ENCODE measurements at regions not wholly inside any gene's neighbourhood (a gene's known extent, or its start where the extent isn't known, plus 50 kb on each side); places are given as distances from the start of the nearest gene placed in this dataset.

DNA sequence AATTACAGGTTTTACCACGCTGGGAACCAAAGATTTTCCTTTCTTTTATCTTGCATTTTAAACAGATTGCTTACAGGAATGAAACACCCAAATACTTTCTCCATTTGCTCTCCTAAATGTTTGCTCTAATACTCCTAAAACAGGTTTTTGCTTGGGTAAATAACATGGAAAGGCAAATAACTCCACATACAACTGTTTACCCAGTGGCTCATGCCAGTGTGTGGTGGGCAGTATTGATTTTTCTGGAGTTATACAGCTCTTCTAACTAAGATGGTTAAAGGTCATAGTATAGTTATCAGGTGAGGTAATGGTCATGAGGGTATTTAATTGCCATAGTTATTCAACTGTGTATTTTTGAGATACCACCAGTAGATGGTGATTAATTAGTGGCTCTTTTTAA, 61.2 kb upstream of the RAB27B start:
- H3K27me3 ChIP-seq (ENCODE audit: insufficient read depth, insufficient read length), result no peaks in the 10 kb centered on the region
- H3K9me3 ChIP-seq (ENCODE audit: insufficient read depth, low read length), result no peaks in the 10 kb centered on the region
- no peak overlapping the region for H3K9ac ChIP-seq (ENCODE audit: insufficient read length, low read depth)
- no peaks in the 10 kb centered on the region for H3K36me3 ChIP-seq (ENCODE audit: insufficient read depth, insufficient read length, low read length)
- no peak overlapping the region for H3K4me3 ChIP-seq (ENCODE audit: insufficient read length, low read depth)
- TF ChIP-seq ZNF274 (IDR thresholded peaks at IDR 0.05; ENCODE audit: low read depth, low read length), result no peak
- no peak for TF ChIP-seq SUZ12 (IDR thresholded peaks at IDR 0.05; ENCODE audit: extremely low read depth, insufficient read depth, insufficient read length)
- TF ChIP-seq YY1 (IDR thresholded peaks at IDR 0.05; ENCODE audit: insufficient read depth, insufficient read length), result no peak
- no peaks in the 10 kb centered on the region for H3K4me1 ChIP-seq (ENCODE audit: insufficient read depth, insufficient read length)
- no peak for DNase-seq (ENCODE audit: low read depth, low spot score)

DNA sequence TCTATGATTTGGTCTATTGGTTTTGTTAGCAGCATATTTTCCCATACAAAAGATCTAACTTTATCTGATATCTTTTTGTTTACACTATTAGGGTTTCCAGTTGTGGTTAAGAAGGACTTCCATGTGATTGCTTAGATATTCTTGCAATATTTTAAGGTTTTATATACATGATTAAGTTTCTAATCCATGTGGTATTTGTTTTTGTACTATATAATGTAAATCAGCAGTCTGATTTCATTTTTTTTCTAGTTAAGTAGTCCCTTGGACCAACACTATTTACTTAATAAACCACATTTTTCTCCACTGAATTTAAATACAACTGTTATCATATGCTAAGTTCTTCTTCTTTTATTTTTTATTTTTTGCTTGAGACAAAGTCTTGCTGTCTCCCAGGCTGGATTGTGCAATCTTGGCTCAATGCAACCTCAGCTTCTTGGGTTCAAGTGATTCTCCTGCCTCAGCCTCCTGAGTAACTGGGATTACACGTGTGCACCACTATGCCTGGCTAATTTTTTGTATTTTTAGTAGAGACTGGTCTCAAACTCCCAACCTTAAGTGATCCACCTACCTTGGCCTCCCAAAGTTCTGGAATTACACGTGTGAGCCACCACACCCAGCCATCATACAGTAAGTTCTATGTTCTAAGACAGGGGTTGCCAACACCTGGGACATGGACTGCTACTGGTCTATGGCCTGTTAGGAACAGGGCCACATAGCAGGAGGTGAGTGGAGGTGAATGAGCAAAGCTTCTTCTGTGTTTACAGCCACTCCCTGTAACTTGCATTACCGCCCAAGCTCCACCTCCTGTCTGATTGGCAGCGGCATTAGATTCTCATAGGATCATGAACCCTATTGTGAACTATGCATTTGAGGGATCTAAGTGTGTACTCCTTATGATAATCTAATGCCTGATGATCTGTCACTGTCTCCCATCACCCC, 58.5 kb upstream of the RAB27B start:
- TF ChIP-seq YY1 (IDR thresholded peaks at IDR 0.05; ENCODE audit: insufficient read depth, insufficient read length), result no peak
- TF ChIP-seq SUZ12 (IDR thresholded peaks at IDR 0.05; ENCODE audit: extremely low read depth, insufficient read depth, insufficient read length), result no peak
- TF ChIP-seq ZNF274 (IDR thresholded peaks at IDR 0.05; ENCODE audit: low read depth, low read length), result no peak
- Histone ChIP-seq H3K9ac (ENCODE audit: insufficient read length, low read depth) (no peak overlapping the region), H3K4me3 (ENCODE audit: insufficient read length, low read depth) (no peak overlapping the region), H3K4me1 (ENCODE audit: insufficient read depth, insufficient read length) (no peaks in the 10 kb centered on the region), H3K27me3 (ENCODE audit: insufficient read depth, insufficient read length) (no peaks in the 10 kb centered on the region), H3K9me3 (ENCODE audit: insufficient read depth, low read length) (no peaks in the 10 kb centered on the region), H3K36me3 (ENCODE audit: insufficient read depth, insufficient read length, low read length) (no peaks in the 10 kb centered on the region)
- DNase-seq (ENCODE audit: low read depth, low spot score), result no peak

DNA sequence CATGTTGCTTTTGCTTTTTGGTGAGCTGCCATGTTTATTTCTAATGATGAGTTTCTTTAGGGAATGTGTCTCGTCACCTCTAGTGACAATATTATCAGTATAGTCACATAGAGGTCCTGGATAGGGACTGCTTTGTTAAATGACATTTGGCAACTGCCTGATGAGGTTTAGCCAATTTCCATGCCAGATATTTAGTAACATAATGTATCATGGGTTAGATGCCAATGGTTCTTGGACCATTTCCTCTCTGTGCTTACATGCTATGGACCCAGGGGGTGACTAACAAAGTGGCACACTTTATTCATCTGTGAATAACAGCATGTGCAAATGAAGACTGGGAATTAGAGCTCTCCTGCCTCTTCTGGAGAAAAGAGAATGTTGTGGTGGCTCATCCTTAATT, 56.2 kb upstream of the RAB27B start:
- DNase-seq (ENCODE audit: low read depth, low spot score), result no peak
- Histone ChIP-seq H3K4me3 (ENCODE audit: insufficient read length, low read depth) (no peak overlapping the region), H3K9ac (ENCODE audit: insufficient read length, low read depth) (no peak overlapping the region), H3K4me1 (ENCODE audit: insufficient read depth, insufficient read length) (no peaks in the 10 kb centered on the region), H3K9me3 (ENCODE audit: insufficient read depth, low read length) (no peaks in the 10 kb centered on the region), H3K27me3 (ENCODE audit: insufficient read depth, insufficient read length) (no peaks in the 10 kb centered on the region), H3K36me3 (ENCODE audit: insufficient read depth, insufficient read length, low read length) (no peaks in the 10 kb centered on the region)
- TF ChIP-seq SUZ12 (IDR thresholded peaks at IDR 0.05; ENCODE audit: extremely low read depth, insufficient read depth, insufficient read length) (no peak), ZNF274 (IDR thresholded peaks at IDR 0.05; ENCODE audit: low read depth, low read length) (no peak), YY1 (IDR thresholded peaks at IDR 0.05; ENCODE audit: insufficient read depth, insufficient read length) (no peak)

- no peak for DNase-seq (ENCODE audit: low read depth, low spot score)
- Histone ChIP-seq H3K4me1 (ENCODE audit: insufficient read depth, insufficient read length) (no peaks in the 10 kb centered on the region), H3K36me3 (ENCODE audit: insufficient read depth, insufficient read length, low read length) (no peaks in the 10 kb centered on the region), H3K27me3 (ENCODE audit: insufficient read depth, insufficient read length) (no peaks in the 10 kb centered on the region), H3K9me3 (ENCODE audit: insufficient read depth, low read length) (no peaks in the 10 kb centered on the region), H3K4me3 (ENCODE audit: insufficient read length, low read depth) (no peak overlapping the region), H3K9ac (ENCODE audit: insufficient read length, low read depth) (no peak overlapping the region)
- no peak for TF ChIP-seq SUZ12 (IDR thresholded peaks at IDR 0.05; ENCODE audit: extremely low read depth, insufficient read depth, insufficient read length)
- no peak for TF ChIP-seq ZNF274 (IDR thresholded peaks at IDR 0.05; ENCODE audit: low read depth, low read length)
- no peak for TF ChIP-seq YY1 (IDR thresholded peaks at IDR 0.05; ENCODE audit: insufficient read depth, insufficient read length)
Measured at GRCh38 chr18:54774423-54774822, 53.9 kb upstream of the RAB27B start.

DNA sequence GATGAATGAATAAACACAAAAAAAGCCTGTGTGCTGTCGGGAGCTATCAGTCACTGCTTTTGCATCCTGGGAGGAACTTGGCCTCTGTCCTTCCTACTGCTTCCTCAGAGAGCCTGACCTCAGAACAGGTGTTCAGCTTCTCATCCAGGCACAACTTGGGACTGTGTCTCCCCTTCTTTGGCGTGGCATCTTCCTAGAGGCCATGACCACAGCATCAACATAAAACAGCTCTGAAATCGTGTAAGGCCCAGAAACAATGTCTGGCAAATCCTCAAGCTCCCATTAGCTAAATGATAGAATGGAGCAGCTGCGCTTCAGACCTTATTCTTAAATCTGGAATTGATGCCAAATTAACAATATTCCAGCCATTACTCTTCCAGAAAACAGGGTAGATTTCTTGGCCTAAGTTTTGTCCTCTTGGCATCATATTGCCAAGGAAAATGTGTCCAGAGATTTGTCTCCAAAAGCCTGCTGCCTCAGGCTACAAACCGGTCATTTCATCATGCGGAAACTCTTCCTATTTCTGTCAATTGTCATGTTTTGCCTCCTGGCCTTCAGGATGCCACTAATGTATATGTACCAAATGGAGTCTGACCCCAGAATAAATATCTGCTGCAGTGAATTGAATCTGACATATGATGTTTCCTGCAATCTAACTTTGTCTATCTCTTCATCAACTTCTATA, 53.2 kb upstream of the RAB27B start:
- TF ChIP-seq ZNF274 (IDR thresholded peaks at IDR 0.05; ENCODE audit: low read depth, low read length) (no peak), YY1 (IDR thresholded peaks at IDR 0.05; ENCODE audit: insufficient read depth, insufficient read length) (no peak)
- Histone ChIP-seq H3K27me3 (ENCODE audit: insufficient read depth, insufficient read length) (no peaks in the 10 kb centered on the region), H3K4me3 (ENCODE audit: insufficient read length, low read depth) (no peak overlapping the region), H3K36me3 (ENCODE audit: insufficient read depth, insufficient read length, low read length) (no peaks in the 10 kb centered on the region), H3K9ac (ENCODE audit: insufficient read length, low read depth) (no peak overlapping the region), H3K4me1 (ENCODE audit: insufficient read depth, insufficient read length) (no peaks in the 10 kb centered on the region), H3K9me3 (ENCODE audit: insufficient read depth, low read length) (no peaks in the 10 kb centered on the region)
- DNase-seq (ENCODE audit: low read depth, low spot score), result no peak

GRCh38 chr18:54775686-54776085, 52.6 kb upstream of the RAB27B start:
- H3K9me3 ChIP-seq (ENCODE audit: insufficient read depth, low read length), result no peaks in the 10 kb centered on the region
- no peak for DNase-seq (ENCODE audit: low read depth, low spot score)
- H3K27me3 ChIP-seq (ENCODE audit: insufficient read depth, insufficient read length), result no peaks in the 10 kb centered on the region
- no peak overlapping the region for H3K4me3 ChIP-seq (ENCODE audit: insufficient read length, low read depth)
- no peaks in the 10 kb centered on the region for H3K36me3 ChIP-seq (ENCODE audit: insufficient read depth, insufficient read length, low read length)
- H3K4me1 ChIP-seq (ENCODE audit: insufficient read depth, insufficient read length), result no peaks in the 10 kb centered on the region
- H3K9ac ChIP-seq (ENCODE audit: insufficient read length, low read depth), result no peak overlapping the region
- TF ChIP-seq SUZ12 (IDR thresholded peaks at IDR 0.05; ENCODE audit: extremely low read depth, insufficient read depth, insufficient read length) (no peak), ZNF274 (IDR thresholded peaks at IDR 0.05; ENCODE audit: low read depth, low read length) (no peak), YY1 (IDR thresholded peaks at IDR 0.05; ENCODE audit: insufficient read depth, insufficient read length) (no peak)

DNA sequence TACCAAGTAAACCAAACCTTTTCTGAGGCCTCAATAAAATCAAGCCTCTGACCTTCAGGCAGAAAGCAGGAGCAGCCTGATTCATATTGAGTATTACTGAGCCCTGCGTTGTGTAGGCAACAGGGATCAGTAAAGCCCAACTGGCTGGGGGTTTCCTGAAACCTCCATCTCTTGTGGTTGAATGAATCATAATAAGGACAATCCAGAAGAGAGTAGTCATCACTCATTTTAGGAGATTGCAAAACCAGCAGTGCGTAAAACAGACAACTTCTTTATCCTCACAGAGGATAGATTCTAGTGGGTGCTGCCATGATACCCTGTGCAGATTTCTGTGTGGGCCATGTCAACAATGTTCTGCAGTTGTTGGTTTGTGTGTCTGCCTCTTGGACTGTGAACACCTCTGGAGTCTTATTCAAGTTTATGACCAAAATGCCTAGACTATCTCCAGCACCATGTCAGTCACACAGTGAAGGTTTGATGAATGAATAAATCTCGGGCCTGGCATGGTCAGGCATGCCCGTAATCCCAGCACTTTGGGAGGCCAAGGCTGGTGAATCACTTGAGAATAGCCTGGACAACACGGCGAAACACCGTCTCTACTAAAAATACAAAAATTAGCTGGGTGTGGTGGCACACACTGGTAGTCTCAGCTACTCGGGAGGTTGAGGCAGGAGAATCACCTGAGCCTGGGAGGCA, 51.8 kb upstream of the RAB27B start:
- no peaks in the 10 kb centered on the region for H3K9me3 ChIP-seq (ENCODE audit: insufficient read depth, low read length)
- H3K4me3 ChIP-seq (ENCODE audit: insufficient read length, low read depth), result no peak overlapping the region
- H3K9ac ChIP-seq (ENCODE audit: insufficient read length, low read depth), result no peak overlapping the region
- no peak for DNase-seq (ENCODE audit: low read depth, low spot score)
- TF ChIP-seq SUZ12 (IDR thresholded peaks at IDR 0.05; ENCODE audit: extremely low read depth, insufficient read depth, insufficient read length) (no peak), YY1 (IDR thresholded peaks at IDR 0.05; ENCODE audit: insufficient read depth, insufficient read length) (no peak)
- no peaks in the 10 kb centered on the region for H3K36me3 ChIP-seq (ENCODE audit: insufficient read depth, insufficient read length, low read length)
- no peaks in the 10 kb centered on the region for H3K27me3 ChIP-seq (ENCODE audit: insufficient read depth, insufficient read length)
- H3K4me1 ChIP-seq (ENCODE audit: insufficient read depth, insufficient read length), result no peaks in the 10 kb centered on the region
